ENCODE measurements at regions not wholly inside any gene's neighbourhood (a gene's known extent, or its start where the extent isn't known, plus 50 kb on each side); places are given as distances from the start of the nearest gene placed in this dataset.

DNA sequence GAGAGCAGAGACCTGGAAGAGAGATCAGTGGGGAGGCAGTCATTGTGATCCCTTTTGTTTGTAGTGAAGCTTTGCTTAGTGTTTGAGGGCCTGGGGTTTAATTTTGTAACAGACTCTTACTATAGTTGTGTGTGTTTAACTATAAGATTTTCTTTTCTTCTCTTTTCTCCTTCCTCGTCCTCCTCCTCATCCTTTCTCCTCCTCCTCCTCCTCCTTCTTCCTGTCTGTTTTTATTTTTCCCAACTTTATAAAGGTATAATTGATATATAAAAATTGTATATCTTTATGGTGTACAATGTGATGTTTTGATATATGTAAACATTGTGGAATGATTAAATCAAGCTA, 71.2 kb upstream of the MACF1 start:
- DNase-seq (ENCODE audit: extremely low spot score, insufficient read length, low read depth) (no peak), FAIRE-seq (no peak)

DNA sequence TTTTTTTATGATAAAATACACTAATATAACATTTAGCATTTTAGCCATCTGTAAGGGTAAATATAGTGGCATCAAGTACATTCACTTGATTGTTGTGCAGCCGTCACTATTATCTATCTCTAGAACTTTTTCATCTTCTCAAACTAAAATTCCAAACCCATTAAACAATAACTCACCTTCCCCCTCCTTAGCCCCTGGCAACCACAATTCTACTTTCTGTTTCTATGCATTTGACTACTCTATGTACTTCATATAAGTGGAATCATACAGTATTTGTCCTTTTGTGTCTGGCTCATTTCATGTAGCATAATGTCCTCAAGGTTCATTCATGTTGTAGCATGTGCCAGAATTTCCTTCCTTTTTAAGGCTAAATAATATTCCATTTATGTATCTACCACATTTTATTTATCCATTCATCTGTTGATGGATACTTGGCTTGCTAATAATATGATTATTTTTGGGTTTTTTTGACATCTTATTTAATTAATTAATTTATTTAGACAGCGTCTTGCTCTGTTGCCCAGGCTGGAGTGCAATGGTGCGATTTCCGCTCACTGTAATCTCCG, 69.6 kb upstream of the MACF1 start:
- peak; percentile 66 for FAIRE-seq
- DNase-seq (ENCODE audit: extremely low spot score, insufficient read length, low read depth): no peak

DNA sequence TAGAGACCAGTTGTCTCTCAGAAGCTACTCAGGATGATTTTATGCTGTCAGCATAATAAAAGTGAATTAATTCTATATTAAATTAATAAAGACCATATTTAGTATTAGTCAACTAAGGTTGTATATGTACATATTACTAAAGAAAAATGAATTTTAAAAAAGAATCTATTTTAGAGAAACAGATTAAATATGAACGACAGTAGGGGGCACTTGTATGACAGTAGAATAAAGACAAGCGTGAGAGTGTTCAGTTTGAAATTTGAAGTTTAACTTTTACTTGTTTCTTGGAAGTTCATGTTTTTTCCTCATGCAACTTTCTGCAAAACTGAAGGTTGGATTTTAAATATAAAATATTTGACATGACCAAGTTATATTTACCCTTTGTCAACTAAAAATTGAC, 67.9 kb upstream of the MACF1 start:
- DNase-seq (ENCODE audit: extremely low spot score, insufficient read length, low read depth): no peak
- FAIRE-seq: no peak

DNA sequence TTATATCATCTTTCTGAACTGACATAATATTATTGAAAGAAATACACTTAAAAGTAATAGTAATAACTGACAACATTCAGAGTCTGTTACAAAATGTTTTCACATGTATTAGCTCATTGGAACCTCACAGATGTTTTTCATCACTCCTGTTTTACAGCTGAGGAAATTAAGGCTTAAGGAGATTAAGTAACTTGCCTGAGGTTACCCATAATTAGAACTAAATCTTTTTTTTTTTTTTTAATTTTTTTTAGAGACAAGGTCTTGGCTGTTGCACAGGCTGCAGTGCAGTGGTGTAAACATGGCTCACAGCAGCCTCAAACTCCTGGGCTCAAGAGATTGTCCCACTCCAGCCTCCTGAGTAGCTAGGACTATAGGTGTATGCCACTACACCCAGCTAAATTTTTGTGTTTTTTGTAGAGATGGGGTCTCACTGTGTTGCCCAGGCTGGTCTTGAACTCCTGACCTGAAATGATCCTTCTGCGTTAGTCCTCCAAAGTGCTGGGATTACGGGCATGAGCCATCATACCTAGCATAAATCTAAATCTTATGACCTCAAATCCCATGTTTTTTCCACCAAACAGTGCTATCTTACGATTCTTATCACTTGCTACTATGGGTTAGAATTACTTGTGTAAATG, 64.7 kb upstream of the MACF1 start:
- DNase-seq (ENCODE audit: extremely low spot score, insufficient read length, low read depth): no peak
- no peak for FAIRE-seq

DNA sequence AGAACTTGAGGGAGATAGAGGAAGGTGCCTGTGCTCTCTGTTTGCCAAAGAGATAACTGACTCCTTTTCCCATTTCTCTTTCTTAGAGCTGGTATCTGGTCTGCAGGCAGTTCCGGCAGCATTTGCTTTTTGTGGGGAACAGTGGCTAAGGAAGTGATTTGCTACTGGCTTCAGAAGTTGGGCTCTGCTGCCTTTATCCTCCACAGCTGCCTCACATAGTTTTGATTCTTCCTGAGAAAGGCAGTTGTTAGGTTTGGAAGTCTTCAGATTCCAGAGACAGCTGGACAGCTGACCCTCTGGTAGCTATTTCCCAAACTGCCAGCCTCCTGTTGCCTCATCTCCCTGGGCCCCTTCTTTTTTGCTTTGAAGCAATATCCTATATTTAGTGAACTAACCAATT, 62.6 kb upstream of the MACF1 start:
- FAIRE-seq (no peak), DNase-seq (ENCODE audit: extremely low spot score, insufficient read length, low read depth) (no peak)

DNA sequence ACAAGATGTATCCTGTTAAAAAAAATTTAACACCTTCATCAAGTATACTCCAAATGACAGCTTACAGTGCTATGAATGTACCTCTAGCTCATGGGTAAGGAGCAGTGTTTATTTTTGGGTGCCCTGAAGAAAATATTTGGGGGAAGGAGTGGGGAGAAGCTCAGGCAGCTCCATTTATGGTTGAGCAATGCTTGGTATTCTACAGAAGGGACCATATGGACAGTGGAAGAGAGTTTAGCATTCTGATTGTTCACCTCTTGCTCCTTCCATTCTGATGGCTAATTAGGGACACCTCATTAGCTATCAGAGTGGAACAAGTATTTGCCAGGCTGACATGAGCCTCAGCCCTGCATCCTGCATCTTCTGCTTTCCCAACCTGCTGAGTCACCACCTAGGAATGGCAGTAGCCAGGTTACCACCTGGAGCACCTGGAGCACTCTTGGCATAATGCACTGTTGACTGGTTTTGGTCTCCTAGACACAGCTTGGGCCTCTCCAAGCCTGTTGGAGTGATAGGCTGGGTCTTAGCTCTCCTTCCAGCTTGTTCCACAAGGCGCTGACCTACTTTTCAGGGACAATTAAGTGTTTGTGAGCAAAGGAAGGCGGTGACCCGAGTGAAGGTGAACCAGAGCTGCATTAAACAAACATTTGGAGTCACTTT, 62.0 kb upstream of the MACF1 start:
- FAIRE-seq: no peak

DNA sequence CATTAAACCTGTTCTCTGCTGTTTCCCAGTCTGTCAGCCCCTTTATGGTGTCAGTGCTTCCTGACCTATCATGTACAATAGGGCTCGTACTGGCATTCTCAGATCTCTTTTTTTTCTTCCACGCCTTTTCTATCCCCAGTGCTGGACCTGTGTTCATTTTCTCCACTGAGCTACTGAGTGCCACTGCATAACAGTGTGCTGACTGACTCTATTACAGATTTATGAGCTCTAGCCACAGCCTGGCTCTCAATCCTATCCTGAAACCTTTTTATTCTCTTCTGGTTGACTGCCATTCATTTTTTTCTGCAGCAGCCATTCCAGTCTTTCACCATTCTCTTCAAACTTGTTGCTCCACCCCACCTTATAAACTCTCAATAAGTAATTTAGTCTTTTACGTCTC, 59.6 kb upstream of the MACF1 start:
- DNase-seq (ENCODE audit: extremely low spot score, insufficient read length, low read depth) (no peak), FAIRE-seq (no peak)

More for the DNA sequence above, 62.0 kb upstream of the MACF1 start:
- DNase-seq (ENCODE audit: extremely low spot score, insufficient read length, low read depth): no peak

DNA sequence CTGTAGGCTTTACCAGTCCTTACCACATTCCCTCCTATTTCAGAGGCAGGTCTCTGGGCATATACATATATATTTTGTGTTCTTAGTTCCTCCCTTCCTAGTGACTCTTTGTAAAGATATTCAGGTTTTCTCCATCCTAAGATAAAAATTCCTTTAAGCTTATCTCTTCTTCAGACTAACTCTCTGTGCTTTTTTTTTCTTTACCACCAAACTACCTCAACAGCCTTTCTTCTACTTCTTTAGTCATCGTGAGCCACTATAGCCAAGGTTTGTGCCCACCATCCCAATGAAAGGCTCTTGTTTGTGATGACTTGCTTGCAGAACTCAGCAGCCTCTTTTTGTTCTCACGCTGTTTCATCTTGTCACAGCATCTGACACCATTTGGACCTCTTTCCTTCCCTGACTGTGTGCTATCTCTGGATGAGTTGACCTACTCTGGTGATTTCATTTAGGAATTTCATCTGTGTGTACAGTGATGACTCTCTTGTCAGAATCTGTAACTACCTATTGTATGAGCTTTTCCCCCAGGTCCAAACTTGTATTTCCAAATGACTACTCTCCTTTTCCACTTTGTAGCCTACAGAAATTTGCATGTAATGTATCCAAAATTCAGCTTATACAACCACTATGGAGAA, 59.0 kb upstream of the MACF1 start:
- DNase-seq (ENCODE audit: extremely low spot score, insufficient read length, low read depth) (no peak), FAIRE-seq (no peak)

DNA sequence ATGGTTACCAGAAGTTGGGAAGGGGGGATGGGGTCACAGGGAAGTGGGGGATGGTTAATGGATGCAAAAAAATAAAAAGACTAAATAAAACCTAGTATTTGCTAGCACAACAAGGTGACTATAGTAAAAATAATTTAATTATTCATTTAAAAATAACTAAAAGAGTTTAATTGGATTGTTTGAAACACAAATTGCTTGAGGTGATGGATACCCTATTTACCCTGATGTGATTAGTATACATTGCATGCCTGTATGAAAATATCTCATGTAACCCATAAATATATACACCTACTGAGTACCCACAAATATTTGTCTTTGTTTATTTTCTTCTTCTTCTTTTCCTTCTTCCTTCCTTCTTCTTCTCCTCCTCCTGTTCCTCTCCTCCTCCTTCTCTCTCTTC, 57.8 kb upstream of the MACF1 start:
- DNase-seq (ENCODE audit: extremely low spot score, insufficient read length, low read depth) (no peak), FAIRE-seq (no peak)

DNA sequence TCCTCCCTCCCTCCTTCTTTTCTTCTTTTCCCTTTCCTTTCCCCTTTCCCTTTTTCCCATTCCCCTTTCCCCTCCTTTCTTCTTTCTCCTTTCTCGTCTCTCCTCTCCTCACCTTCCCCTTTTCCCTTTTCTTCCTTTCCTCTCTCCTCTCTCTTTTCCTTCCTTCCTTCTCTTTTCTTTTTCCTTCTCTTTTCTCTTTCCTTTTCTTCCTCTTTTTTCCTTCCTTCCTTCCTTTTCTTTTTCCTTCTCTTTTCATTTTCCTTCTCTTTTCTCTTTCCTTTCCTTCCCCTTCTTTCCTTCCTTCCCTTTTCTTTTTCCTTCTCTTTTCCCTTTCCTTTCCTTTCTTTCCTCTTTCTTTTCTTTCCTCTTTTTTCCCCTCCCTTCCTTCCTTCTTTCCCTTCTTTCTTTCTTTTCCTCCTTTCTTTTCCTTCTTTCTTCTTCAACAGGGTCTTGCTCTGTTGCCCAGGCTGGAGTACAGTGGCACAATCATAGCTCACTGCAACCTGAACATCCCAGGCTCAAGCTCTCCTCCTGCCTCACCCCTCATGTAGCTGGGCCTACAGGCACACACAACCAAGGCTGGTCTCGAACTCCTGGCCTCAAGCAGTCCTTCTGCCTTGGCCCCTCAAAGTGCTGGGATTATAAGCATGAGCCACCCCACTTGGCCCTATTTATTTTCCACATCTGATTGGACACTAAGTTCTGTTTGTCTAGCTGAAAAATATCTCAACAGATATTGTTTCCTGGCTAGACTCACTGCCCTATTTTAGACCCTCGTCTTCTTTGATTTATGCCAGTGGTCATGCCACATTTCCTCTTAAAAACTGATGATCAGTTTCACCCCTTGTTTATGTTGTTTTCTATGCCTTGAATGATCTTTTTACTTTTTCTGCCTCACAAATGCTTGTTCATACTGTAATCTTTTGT, 57.1 kb upstream of the MACF1 start:
- FAIRE-seq: no peak

DNA sequence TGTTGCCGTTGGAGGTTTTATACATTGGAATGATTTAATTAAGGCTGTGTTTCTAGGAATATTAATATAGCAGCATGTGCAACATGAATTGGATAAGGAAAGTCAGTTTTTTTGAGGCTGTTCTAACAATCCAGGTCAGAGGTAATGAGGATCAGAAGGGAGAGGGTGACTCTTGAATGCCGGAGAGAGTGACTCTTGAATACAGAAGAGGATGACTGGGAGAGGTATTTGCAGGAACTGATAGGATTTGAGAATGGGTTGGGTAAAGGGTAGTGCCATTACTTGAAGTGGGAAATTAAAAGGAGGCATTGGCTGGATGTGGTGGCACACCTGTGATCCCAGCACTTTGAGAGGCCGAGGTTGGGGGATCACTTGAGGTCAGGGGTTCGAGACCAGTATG, 55.6 kb upstream of the MACF1 start:
- FAIRE-seq: peak; percentile 18
- no peak for DNase-seq (ENCODE audit: extremely low spot score, insufficient read length, low read depth)

More for the DNA sequence above, 57.1 kb upstream of the MACF1 start:
- no peak for DNase-seq (ENCODE audit: extremely low spot score, insufficient read length, low read depth)

DNA sequence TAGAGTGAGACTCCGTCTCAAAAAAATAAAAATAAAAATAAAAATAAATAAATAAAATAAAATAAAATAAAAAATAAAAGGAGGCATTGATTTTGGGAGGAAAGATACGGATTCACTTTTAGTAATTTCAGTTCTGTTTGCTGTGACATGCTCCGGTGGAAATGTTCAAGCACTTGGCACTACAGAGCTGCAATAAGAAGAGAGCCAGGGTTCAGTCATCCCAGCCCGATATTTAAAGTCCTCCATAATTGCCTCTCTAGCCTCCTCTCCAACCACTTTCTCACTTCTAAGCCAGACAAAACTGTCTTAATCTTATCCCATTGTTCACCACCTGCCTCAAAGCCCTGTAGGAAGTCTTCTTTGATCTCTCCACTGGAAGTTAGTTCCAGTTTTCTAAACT, 55.0 kb upstream of the MACF1 start:
- no peak for FAIRE-seq
- DNase-seq (ENCODE audit: extremely low spot score, insufficient read length, low read depth): no peak

DNA sequence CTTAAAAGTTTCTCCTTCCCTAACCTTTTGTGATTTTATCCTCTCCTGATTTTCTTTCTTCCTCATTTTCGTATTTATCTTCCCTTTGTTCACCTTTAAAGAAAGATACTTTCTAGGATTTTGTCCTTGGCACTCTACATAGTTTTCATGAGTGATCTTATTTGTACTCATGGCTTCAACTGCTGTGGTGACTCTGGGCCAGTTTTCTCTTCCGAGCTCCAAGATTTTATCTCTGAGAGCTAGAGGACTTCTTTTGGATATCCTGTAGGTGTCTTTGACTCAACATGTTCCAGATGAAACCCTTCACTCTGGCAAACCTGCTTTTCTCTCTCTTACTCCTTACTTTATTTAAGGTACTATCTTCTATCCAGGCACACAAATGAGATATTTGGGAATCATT, 53.7 kb upstream of the MACF1 start:
- FAIRE-seq: no peak
- no peak for DNase-seq (ENCODE audit: extremely low spot score, insufficient read length, low read depth)

DNA sequence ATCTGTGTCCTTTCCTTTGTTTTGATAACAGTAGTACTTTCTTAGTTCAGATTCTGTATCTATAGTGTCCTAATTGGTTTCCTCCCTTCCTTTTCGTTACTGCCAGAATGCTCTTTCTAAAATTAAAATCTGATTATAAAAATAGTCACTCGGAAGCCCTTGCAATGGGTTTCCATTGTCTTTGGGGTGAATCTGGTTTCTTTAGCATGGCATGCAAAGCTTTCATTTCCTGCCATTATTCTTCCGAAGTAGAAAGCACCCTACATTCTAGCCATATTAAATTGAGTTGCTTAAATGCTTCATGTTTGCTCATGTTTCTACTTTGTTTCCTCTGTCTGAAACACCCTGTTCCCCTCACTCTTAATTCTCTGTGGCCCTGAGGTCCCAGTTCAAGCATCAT, 53.2 kb upstream of the MACF1 start:
- DNase-seq (ENCODE audit: extremely low spot score, insufficient read length, low read depth) (no peak), FAIRE-seq (no peak)

DNA sequence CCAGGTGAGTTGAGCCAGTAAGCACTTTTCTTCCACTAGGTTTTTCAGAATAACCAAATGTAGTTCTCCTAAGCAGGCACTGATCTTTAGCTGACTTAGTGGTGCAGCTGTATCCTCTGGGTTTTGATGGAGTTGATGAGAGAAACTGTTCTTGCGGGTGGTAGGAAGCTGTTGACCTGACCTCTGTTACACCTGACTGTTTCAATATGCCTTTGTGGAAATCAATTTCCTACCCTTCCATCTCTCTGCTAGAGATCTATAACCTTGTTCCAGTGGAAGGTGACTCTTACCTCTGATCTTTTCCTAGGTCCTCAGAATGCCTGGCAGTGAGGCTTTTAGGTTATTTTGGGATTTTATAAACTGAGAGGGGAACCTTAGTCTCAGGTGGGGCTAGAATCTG, 51.6 kb upstream of the MACF1 start:
- FAIRE-seq: no peak

DNA sequence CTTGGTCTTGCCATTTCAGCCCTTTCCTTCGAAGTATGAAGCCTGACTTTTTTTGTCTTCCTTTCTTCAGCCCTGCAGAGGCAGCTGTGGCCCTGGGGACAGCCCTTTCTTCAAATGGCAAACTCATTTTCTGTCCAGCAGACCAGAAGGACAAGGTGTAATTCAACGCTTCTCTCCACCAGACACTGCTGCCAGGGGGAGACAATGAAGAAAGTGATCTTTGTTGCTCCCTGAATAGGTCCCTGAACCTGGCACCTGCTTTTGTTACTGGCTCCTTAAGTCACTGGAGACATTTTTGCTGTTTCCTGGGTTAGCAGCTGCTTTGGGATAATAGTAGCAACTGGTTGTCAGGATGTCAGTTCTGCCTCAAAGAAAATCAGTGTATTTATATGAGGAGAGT, 50.8 kb upstream of the MACF1 start:
- DNase-seq (ENCODE audit: extremely low spot score, insufficient read length, low read depth) (no peak), FAIRE-seq (no peak)

More for the DNA sequence above, 51.6 kb upstream of the MACF1 start:
- no peak for DNase-seq (ENCODE audit: extremely low spot score, insufficient read length, low read depth)

DNA sequence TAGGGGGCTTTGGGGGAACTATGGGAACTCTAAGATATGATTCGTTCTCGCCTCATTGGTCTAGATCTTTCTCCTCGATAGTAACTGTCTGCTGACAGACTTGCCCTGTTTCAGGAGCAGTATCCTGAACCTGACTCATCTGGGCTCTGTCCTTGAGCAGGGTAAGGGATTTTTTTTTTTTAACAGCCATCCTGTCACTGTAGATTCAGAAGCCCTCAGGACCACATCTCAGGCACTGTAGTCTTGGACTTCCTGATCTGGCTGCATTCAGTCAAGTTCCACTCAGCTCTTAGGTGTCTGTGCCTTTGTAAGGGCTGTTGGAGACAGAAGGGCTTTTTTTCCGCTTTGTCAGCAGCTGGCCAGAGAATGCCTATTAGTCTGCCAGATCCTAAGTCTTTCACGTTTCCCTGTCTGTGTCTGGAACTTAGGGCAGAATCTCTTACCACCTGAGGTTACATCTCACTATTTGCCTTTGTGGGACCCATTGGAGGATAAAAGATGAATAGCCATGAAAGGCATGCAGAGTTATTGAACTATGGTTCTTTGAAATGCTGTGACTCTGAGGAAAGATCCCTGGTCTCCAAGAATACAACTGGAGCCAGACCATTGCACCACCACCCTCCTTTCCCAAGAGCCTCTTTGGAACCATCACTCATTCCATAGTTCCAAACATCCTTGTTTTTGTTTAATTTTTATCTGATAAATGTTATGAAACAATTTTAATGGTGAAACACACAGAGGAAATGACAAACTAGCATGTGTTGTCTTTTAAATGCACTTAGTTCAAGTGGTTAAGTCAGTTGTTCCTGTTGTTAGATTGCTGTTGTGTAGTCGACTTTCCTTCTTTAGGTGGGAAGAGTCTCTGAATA, 49.7 kb upstream of the MACF1 start:
- DNase-seq (ENCODE audit: extremely low spot score, insufficient read length, low read depth) (no peak), FAIRE-seq (no peak)

Measured in GM18507 (cell line).